Thyroid gland (tissue), 4 donors: ENCODE measurements at regions not wholly inside any gene's neighbourhood (a gene's known extent, or its start where the extent isn't known, plus 50 kb on each side); places are given as distances from the start of the nearest gene placed in this dataset.

Source experiments
- DNase-seq, 2 donors: peaks; one replicate each; pipeline ENCODE4 v3.0.0-alpha.2; 2019
- H3K27ac ChIP-seq, 3 donors: fragments of 200-600 bp; sonication (generic); 1 replicate in 2 of 3; 2 replicates in 1 of 3; pipeline ENCODE4 v1.5.1; 2016 to 2019; ENCODE audit warnings: mild to moderate bottlenecking in 1 of 3, moderate library complexity in 1 of 3
- H3K27me3 ChIP-seq: fragments of 200-600 bp; sonication (generic); one replicate; pipeline ENCODE4 v1.5.1; 2019
- H3K36me3 ChIP-seq, 2 donors: fragments of 200-600 bp; sonication (generic); one replicate each; pipeline ENCODE4 v1.5.1; 2016 to 2019
- H3K4me1 ChIP-seq, 2 donors: fragments of 200-600 bp; sonication (generic); one replicate each; pipeline ENCODE4 v1.5.1; 2017 to 2019
- H3K4me3 ChIP-seq, 3 donors: fragments of 200-600 bp; sonication (generic); replicated peaks in 1 of 3; 1 replicate in 2 of 3; 2 replicates in 1 of 3; pipeline ENCODE4 v1.5.1; 2016; ENCODE audit warnings: mild to moderate bottlenecking in 1 of 3
- H3K9me3 ChIP-seq: fragments of 200-600 bp; sonication (generic); one replicate; pipeline ENCODE4 v1.5.1; 2017
- CTCF ChIP-seq, 6 experiments: fragments of 200-600 bp in 3 of 6; fragments of 450-650 bp in 3 of 6; sonication (generic) in 3 of 6; IDR thresholded peaks; one replicate each; pipeline ENCODE4 v1.5.1; 2016 to 2019; ENCODE audit warnings: antibody characterized with exemption in 6 of 6, mild to moderate bottlenecking in 2 of 6, inconsistent platforms in 1 of 6, moderate library complexity in 1 of 6
- POLR2A ChIP-seq, 2 donors: fragments of 450-650 bp; IDR thresholded peaks; one replicate each; pipeline ENCODE4 v1.6.1; 2017; ENCODE audit warnings: antibody characterized with exemption in 2 of 2, mild to moderate bottlenecking in 2 of 2, moderate library complexity in 1 of 2
- WGBS, 2 donors: methylation state at CpG; one replicate each; pipeline ENCODE4 v1.1.5; 2017; 5-methylcytosine and 5-hydroxymethylcytosine counted together
- intact Hi-C: fragments of 100-400 bp; cut with DNase I; formaldehyde crosslinking; loops from one replicate; pipeline ENCODE4 v1.15.1; 2023

- no peaks in the 10 kb centered on the region for H3K36me3 ChIP-seq
- no peak overlapping the region for H3K27ac ChIP-seq
- intact Hi-C loops: loop anchor here (5.0 kb wide), 1 partner anchor 220 kb away; no protein-coding TSS in a partner anchor
- H3K4me3 ChIP-seq: no peak overlapping the region
- no peaks in the 10 kb centered on the region for H3K27me3 ChIP-seq
- no peaks in the 10 kb centered on the region for H3K4me1 ChIP-seq
- no peak for DNase-seq
- H3K9me3 ChIP-seq: no peaks in the 10 kb centered on the region
- no peak for TF ChIP-seq CTCF (IDR thresholded peaks at IDR 0.05)
- TF ChIP-seq POLR2A (IDR thresholded peaks at IDR 0.05): no peak
- 84 to 98% methylated on average over 2 of the region's 2 CpGs for WGBS, 2 donors
Observed at GRCh38 chr2:158902005-158902398, 66.4 kb upstream of the TANC1 start.

GRCh38 chr2:158903711-158904405 is 64.6 kb upstream of the TANC1 start:
- Histone ChIP-seq H3K9me3 (no peaks in the 10 kb centered on the region), H3K36me3 (no peaks in the 10 kb centered on the region), H3K27ac (no peak overlapping the region), H3K4me3 (no peak overlapping the region), H3K4me1 (no peaks in the 10 kb centered on the region), H3K27me3 (no peaks in the 10 kb centered on the region)
- WGBS, 2 donors: 77 to 78% methylated on average over 2 of the region's 2 CpGs
- intact Hi-C loops: loop anchor here (5.0 kb wide), 1 partner anchor 218 kb away; no protein-coding TSS in a partner anchor
- no peak for DNase-seq
- no peak for TF ChIP-seq POLR2A (IDR thresholded peaks at IDR 0.05)
- no peak for TF ChIP-seq CTCF (IDR thresholded peaks at IDR 0.05)

GRCh38 chr2:158904627-158905177 is 63.7 kb upstream of the TANC1 start:
- H3K27me3 ChIP-seq: no peaks in the 10 kb centered on the region
- H3K36me3 ChIP-seq: no peaks in the 10 kb centered on the region
- H3K4me3 ChIP-seq: no peak overlapping the region
- no peak for TF ChIP-seq POLR2A (IDR thresholded peaks at IDR 0.05)
- TF ChIP-seq CTCF (IDR thresholded peaks at IDR 0.05): no peak
- H3K4me1 ChIP-seq: no peaks in the 10 kb centered on the region
- no peaks in the 10 kb centered on the region for H3K9me3 ChIP-seq
- 93 to 100% methylated on average over 1 of the region's 1 CpG for WGBS, 2 donors
- H3K27ac ChIP-seq: no peak overlapping the region
- intact Hi-C loops: loop anchor here (5.0 kb wide), 1 partner anchor 218 kb away; no protein-coding TSS in a partner anchor
- no peak for DNase-seq

- WGBS, 2 donors: 88 to 96% methylated on average over 3 of the region's 3 CpGs
- no peaks in the 10 kb centered on the region for H3K36me3 ChIP-seq
- H3K4me1 ChIP-seq: no peaks in the 10 kb centered on the region
- no peak overlapping the region for H3K27ac ChIP-seq
- H3K9me3 ChIP-seq: no peaks in the 10 kb centered on the region
- H3K4me3 ChIP-seq: no peak overlapping the region
- no peaks in the 10 kb centered on the region for H3K27me3 ChIP-seq
- no peak for DNase-seq
- intact Hi-C loops: no loop called here
- TF ChIP-seq POLR2A (IDR thresholded peaks at IDR 0.05) (no peak), CTCF (IDR thresholded peaks at IDR 0.05) (no peak)
Observed at GRCh38 chr2:158905341-158905740, 63.1 kb upstream of the TANC1 start.

- whole genome bisulfite sequencing, 2 donors: 48 to 54% methylated on average over 4 of the region's 4 CpGs
Observed at GRCh38 chr2:158905784-158906183, 62.7 kb upstream of the TANC1 start.

More at GRCh38 chr2:158905784-158906183, 62.7 kb upstream of the TANC1 start:
- TF ChIP-seq CTCF (IDR thresholded peaks at IDR 0.05) (no peak), POLR2A (IDR thresholded peaks at IDR 0.05) (no peak)
- no peak overlapping the region for H3K4me3 ChIP-seq
- no peaks in the 10 kb centered on the region for H3K36me3 ChIP-seq
- no peak overlapping the region for H3K27ac ChIP-seq
- H3K27me3 ChIP-seq: no peaks in the 10 kb centered on the region
- no peaks in the 10 kb centered on the region for H3K4me1 ChIP-seq
- intact Hi-C loops: no loop called here
- DNase-seq: no peak
- H3K9me3 ChIP-seq: no peaks in the 10 kb centered on the region
